ENCODE measurements at regions not wholly inside any gene's neighbourhood (a gene's known extent, or its start where the extent isn't known, plus 50 kb on each side); places are given as distances from the start of the nearest gene placed in this dataset.
A peak's percentile ranks its signal among the peaks of the same experiment; 100 is the strongest.
"Not testable (repeated sequence)": the region's sequence is repeated elsewhere in the genome, so short reads cannot be mapped to it uniquely, and the experiment has no call there.

DNA sequence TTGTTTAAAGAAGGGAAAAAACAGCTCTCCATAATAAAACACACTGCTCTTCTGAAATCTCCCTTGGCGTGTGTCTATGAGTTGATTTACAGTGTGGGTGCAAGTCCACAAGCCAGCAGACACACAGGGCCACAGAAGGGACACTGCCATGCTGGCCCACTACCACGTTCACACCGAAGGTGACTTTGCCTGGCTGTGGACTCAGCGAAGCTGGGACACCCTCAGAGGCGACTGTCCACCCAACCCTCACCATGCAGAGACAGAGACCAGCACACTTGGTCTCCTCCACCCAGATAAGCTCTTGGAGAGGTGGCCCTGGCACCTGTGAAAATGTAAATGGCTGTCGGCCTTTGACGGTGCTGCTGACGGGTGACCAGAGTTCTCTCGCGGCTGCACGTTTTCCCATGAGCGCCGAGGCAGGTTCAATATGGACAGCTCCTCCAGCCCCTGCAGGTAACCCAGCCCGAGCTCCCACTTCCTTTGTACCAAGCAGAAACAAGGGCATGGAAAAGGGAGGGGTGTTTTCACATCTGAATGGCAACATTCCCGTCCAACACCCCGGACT, 78.0 kb downstream of the YTHDF1 start:
- DNase-seq, result no peak
- 75% methylated on average over 8 of the region's 16 CpGs for WGBS (ENCODE audit: insufficient coverage)
- H3K27ac ChIP-seq (ENCODE audit: insufficient read depth in 1 of 2, low read depth in 1 of 2, low read length in 2 of 2, poor library complexity in 1 of 2, severe bottlenecking in 2 of 2), result no peak overlapping the region
- H3K9me3 ChIP-seq (ENCODE audit: control extremely low read depth in 1 of 5, control insufficient read depth in 4 of 5, insufficient read depth in 2 of 5, low read depth in 1 of 5, low read length in 4 of 5), result peaks cover 0 to 2% (median 0%) of the 10 kb centered on the region in 5 experiments
- H3K27me3 ChIP-seq (replicated peaks in 2 of 5; ENCODE audit: control insufficient read depth in 4 of 5, insufficient read depth in 5 of 5, low read length in 4 of 5), result peaks cover 0 to 33% (median 6%) of the 10 kb centered on the region in 5 experiments
- H3K4me3 ChIP-seq (ENCODE audit: control insufficient read depth in 1 of 7, extremely low read depth in 1 of 7, insufficient read depth in 4 of 7, low read depth in 2 of 7, low read length in 6 of 7), result no peak overlapping the region
- ChIA-PET CTCF (no interaction called here), POLR2A (no interaction called here)
- no peaks in the 10 kb centered on the region for H3K36me3 ChIP-seq (ENCODE audit: control insufficient read depth in 4 of 4, insufficient read depth in 4 of 4, low read length in 3 of 4)
- H3K4me1 ChIP-seq (ENCODE audit: control extremely low read depth in 1 of 4, control insufficient read depth in 4 of 4, insufficient read depth in 4 of 4, low read length in 3 of 4), result no peaks in the 10 kb centered on the region

DNA sequence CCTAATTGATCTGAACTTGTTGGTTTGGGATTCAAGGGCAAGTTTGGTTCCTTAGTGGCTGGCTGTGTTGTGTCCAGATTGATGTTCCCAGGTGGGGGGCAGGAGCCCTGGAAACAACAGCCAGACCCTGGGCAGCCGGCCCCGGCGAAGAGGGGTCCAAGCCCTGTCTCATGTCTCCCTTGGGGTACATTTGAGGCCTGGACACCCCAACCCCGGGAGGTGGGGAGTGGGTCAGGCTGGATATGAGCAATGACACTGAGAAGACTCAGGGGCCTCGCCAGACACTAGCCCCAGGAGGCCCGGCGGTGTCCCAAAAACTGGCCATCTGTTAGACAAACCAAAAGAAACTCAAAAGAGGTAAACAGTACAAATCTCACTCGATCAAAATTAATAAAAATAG, 79.6 kb downstream of the YTHDF1 start:
- Histone ChIP-seq H3K27ac (ENCODE audit: insufficient read depth in 1 of 2, low read depth in 1 of 2, low read length in 2 of 2, poor library complexity in 1 of 2, severe bottlenecking in 2 of 2) (no peak overlapping the region), H3K36me3 (ENCODE audit: control insufficient read depth in 4 of 4, insufficient read depth in 4 of 4, low read length in 3 of 4) (no peaks in the 10 kb centered on the region)

DNA sequence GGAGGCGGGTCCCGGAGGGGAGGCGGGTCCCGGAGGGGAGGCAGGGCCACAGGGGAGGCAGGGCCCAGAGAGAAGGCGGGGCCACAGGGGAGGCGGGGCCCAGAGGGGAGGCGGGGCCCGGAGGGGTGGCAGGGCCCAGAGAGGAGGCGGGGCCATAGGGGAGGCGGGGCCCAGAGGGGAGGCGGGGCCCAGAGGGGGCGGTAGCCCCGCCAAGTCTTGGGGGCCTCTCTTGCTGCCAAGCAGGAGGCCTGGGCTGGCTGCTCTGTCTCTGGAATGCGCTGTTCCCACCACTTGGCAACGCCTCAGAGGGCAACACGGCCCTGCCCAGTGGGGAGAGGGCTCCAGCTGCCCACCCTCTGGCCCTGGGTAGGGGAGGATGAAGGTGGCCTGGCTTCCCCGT, 80.5 kb downstream of the YTHDF1 start:
- ChIA-PET CTCF (no interaction called here), POLR2A (no interaction called here)
- H3K36me3 ChIP-seq (ENCODE audit: control insufficient read depth in 4 of 4, insufficient read depth in 4 of 4, low read length in 3 of 4), result no peaks in the 10 kb centered on the region
- H3K4me3 ChIP-seq (ENCODE audit: control insufficient read depth in 1 of 7, extremely low read depth in 1 of 7, insufficient read depth in 4 of 7, low read depth in 2 of 7, low read length in 6 of 7), result no peak overlapping the region
- peak in 1 of 3 donors; percentile 12 for DNase-seq
- no peak overlapping the region for H3K27ac ChIP-seq (ENCODE audit: insufficient read depth in 1 of 2, low read depth in 1 of 2, low read length in 2 of 2, poor library complexity in 1 of 2, severe bottlenecking in 2 of 2)
- WGBS (ENCODE audit: insufficient coverage), result 71% methylated on average over 9 of the region's 17 CpGs
- H3K27me3 ChIP-seq (replicated peaks in 2 of 5; ENCODE audit: control insufficient read depth in 4 of 5, insufficient read depth in 5 of 5, low read length in 4 of 5), result peaks cover 0 to 42% (median 6%) of the 10 kb centered on the region in 5 experiments
- no peaks in the 10 kb centered on the region for H3K4me1 ChIP-seq (ENCODE audit: control extremely low read depth in 1 of 4, control insufficient read depth in 4 of 4, insufficient read depth in 4 of 4, low read length in 3 of 4)
- no peaks in the 10 kb centered on the region for H3K9me3 ChIP-seq (ENCODE audit: control extremely low read depth in 1 of 5, control insufficient read depth in 4 of 5, insufficient read depth in 2 of 5, low read depth in 1 of 5, low read length in 4 of 5)

More for the DNA sequence above, 79.6 kb downstream of the YTHDF1 start:
- Histone ChIP-seq H3K27me3 (replicated peaks in 2 of 5; ENCODE audit: control insufficient read depth in 4 of 5, insufficient read depth in 5 of 5, low read length in 4 of 5) (peaks cover 0 to 37% (median 6%) of the 10 kb centered on the region in 5 experiments), H3K9me3 (ENCODE audit: control extremely low read depth in 1 of 5, control insufficient read depth in 4 of 5, insufficient read depth in 2 of 5, low read depth in 1 of 5, low read length in 4 of 5) (no peaks in the 10 kb centered on the region), H3K4me3 (ENCODE audit: control insufficient read depth in 1 of 7, extremely low read depth in 1 of 7, insufficient read depth in 4 of 7, low read depth in 2 of 7, low read length in 6 of 7) (no peak overlapping the region), H3K4me1 (ENCODE audit: control extremely low read depth in 1 of 4, control insufficient read depth in 4 of 4, insufficient read depth in 4 of 4, low read length in 3 of 4) (no peaks in the 10 kb centered on the region)
- ChIA-PET CTCF (no interaction called here), POLR2A (no interaction called here)
- DNase-seq, result no peak
- 97% methylated on average over 4 of the region's 8 CpGs for WGBS (ENCODE audit: insufficient coverage)

DNA sequence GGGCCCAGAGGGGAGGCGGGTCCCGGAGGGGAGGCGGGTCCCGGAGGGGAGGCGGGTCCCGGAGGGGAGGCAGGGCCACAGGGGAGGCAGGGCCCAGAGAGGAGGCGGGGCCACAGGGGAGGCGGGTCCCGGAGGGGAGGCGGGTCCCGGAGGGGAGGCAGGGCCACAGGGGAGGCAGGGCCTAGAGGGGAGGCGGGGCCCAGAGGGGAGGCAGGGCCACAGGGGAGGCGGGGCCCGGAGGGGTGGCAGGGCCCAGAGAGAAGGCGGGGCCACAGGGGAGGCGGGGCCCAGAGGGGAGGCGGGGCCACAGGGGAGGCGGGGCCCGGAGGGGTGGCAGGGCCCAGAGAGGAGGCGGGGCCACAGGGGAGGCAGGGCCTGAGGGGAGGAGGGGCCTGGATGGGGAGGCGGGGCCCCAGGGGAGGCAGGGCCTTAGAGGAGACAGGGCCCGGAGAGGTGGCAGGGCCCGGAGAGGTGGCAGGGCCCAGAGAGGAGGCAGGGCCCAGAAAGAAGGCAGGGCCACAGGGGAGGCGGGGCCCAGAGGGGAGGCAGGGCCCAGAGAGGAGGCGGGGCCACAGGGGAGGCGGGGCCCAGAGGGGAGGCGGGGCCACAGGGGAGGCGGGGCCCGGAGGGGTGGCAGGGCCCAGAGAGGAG, 81.1 kb downstream of the YTHDF1 start:
- POLR2A ChIA-PET; CTCF ChIA-PET; H3K27ac ChIP-seq (ENCODE audit: insufficient read depth in 1 of 2, low read depth in 1 of 2, low read length in 2 of 2, poor library complexity in 1 of 2, severe bottlenecking in 2 of 2); H3K4me1 ChIP-seq (ENCODE audit: control extremely low read depth in 1 of 4, control insufficient read depth in 4 of 4, insufficient read depth in 4 of 4, low read length in 3 of 4); H3K4me3 ChIP-seq (ENCODE audit: control insufficient read depth in 1 of 7, extremely low read depth in 1 of 7, insufficient read depth in 4 of 7, low read depth in 2 of 7, low read length in 6 of 7); DNase-seq; H3K36me3 ChIP-seq (ENCODE audit: control insufficient read depth in 4 of 4, insufficient read depth in 4 of 4, low read length in 3 of 4); H3K9me3 ChIP-seq (ENCODE audit: control extremely low read depth in 1 of 5, control insufficient read depth in 4 of 5, insufficient read depth in 2 of 5, low read depth in 1 of 5, low read length in 4 of 5): not testable (repeated sequence)
- peaks cover 0 to 45% (median 8%) of the 10 kb centered on the region in 5 experiments for H3K27me3 ChIP-seq (replicated peaks in 2 of 5; ENCODE audit: control insufficient read depth in 4 of 5, insufficient read depth in 5 of 5, low read length in 4 of 5)
- WGBS (ENCODE audit: insufficient coverage), result 100% methylated on average over 1 of the region's 29 CpGs

DNA sequence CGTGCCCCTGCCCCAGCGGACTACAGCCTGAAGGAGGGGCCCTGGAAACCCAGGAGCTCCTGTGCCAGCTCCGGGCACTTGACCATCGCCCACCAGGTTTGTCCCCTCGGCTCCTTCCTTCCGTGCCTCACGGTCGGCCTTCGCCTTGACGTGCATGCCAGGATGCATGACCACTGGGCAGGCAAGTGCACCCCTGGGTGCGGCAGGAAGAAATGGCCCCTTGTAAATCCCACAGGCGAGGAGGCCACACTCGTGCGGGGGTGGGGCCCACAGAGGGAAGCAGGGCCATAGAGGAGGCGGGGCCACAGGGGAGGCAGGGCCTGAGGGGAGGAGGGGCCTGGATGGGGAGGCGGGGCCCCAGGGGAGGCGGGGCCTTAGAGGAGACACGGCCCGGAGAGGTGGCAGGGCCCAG, 81.7 kb downstream of the YTHDF1 start:
- POLR2A ChIA-PET, result no interaction called here
- H3K4me3 ChIP-seq (ENCODE audit: control insufficient read depth in 1 of 7, extremely low read depth in 1 of 7, insufficient read depth in 4 of 7, low read depth in 2 of 7, low read length in 6 of 7), result no peak overlapping the region
- CTCF ChIA-PET, result no interaction called here
- 92% methylated on average over 11 of the region's 19 CpGs for WGBS (ENCODE audit: insufficient coverage)
- no peak overlapping the region for H3K27ac ChIP-seq (ENCODE audit: insufficient read depth in 1 of 2, low read depth in 1 of 2, low read length in 2 of 2, poor library complexity in 1 of 2, severe bottlenecking in 2 of 2)
- no peaks in the 10 kb centered on the region for H3K9me3 ChIP-seq (ENCODE audit: control extremely low read depth in 1 of 5, control insufficient read depth in 4 of 5, insufficient read depth in 2 of 5, low read depth in 1 of 5, low read length in 4 of 5)
- no peaks in the 10 kb centered on the region for H3K36me3 ChIP-seq (ENCODE audit: control insufficient read depth in 4 of 4, insufficient read depth in 4 of 4, low read length in 3 of 4)
- peaks cover 0 to 48% (median 10%) of the 10 kb centered on the region in 5 experiments for H3K27me3 ChIP-seq (replicated peaks in 2 of 5; ENCODE audit: control insufficient read depth in 4 of 5, insufficient read depth in 5 of 5, low read length in 4 of 5)
- no peak for DNase-seq
- no peaks in the 10 kb centered on the region for H3K4me1 ChIP-seq (ENCODE audit: control extremely low read depth in 1 of 4, control insufficient read depth in 4 of 4, insufficient read depth in 4 of 4, low read length in 3 of 4)

DNA sequence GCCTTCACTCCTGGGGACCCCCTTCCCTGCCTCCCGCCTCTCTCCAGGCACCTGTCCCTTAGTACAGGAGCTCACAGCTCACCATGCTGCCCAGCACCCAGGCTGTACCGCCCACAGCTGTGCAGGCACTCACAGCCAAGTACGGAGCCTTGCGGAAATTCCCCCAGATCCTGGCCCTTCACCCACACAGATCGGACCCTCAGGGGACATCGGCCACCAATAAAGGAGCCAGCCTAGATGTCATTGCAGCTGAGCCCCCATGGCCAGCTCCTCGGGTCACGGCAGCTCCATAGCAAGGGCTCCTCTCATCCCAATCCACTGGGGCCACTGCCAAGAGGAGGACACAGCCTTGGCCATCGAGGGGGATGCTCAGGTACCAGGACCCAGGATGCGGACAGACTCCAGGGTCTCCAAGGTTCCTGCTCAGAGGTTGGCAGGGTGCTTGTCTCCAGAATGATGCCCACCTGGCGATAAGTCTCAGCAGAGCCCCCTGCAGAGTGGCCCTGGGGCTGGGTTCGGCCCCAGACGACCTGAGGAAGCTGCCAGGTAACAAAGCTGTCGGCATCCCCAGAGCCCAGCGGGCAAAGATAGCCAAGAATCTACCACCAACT, 82.3 kb downstream of the YTHDF1 start:
- DNase-seq, result no peak
- Histone ChIP-seq H3K27ac (ENCODE audit: insufficient read depth in 1 of 2, low read depth in 1 of 2, low read length in 2 of 2, poor library complexity in 1 of 2, severe bottlenecking in 2 of 2) (no peak overlapping the region), H3K4me3 (ENCODE audit: control insufficient read depth in 1 of 7, extremely low read depth in 1 of 7, insufficient read depth in 4 of 7, low read depth in 2 of 7, low read length in 6 of 7) (no peak overlapping the region), H3K27me3 (replicated peaks in 2 of 5; ENCODE audit: control insufficient read depth in 4 of 5, insufficient read depth in 5 of 5, low read length in 4 of 5) (peaks cover 0 to 52% (median 5%) of the 10 kb centered on the region in 5 experiments), H3K9me3 (ENCODE audit: control extremely low read depth in 1 of 5, control insufficient read depth in 4 of 5, insufficient read depth in 2 of 5, low read depth in 1 of 5, low read length in 4 of 5) (no peaks in the 10 kb centered on the region), H3K4me1 (ENCODE audit: control extremely low read depth in 1 of 4, control insufficient read depth in 4 of 4, insufficient read depth in 4 of 4, low read length in 3 of 4) (no peaks in the 10 kb centered on the region), H3K36me3 (ENCODE audit: control insufficient read depth in 4 of 4, insufficient read depth in 4 of 4, low read length in 3 of 4) (no peaks in the 10 kb centered on the region)
- 90% methylated on average over 14 of the region's 15 CpGs for WGBS (ENCODE audit: insufficient coverage)
- POLR2A ChIA-PET, result no interaction called here
- CTCF ChIA-PET, result no interaction called here

DNA sequence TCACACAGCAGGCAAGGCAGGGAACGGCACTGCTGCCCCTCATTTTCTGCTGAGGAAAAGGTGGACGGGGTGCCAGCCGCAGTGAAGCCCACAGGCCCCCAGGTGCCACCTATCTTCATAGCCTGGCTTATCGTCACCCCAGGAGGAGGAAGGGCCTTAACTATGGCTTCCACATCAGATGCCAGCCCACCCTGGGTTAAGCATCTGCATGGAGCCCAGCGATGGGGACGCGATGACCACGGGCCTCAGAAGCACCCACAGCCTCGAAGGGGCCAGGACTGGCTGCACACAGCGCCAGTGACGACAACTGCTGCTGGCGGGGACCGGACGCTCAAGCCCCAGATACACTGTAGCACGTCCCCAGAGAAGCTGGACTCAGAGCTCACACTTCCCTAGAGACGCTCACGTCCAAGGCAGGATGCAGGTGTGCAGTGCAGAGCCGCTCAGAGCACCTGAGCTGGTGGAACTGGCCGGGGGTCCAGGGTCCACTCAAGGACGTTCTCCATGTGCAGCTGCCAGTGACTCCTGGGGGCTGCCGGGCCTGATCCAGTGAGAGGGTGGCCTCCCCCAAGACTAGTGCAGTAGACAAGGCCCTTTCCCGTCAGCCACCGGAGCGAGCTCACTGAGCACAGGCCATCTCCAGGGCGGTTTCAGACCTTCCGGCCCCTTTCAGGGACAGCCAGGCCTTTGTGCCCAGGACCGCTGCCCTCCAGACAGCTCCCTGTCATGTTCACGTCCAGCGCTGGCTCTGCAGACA, 83.0 kb downstream of the YTHDF1 start:
- no peak overlapping the region for H3K4me3 ChIP-seq (ENCODE audit: control insufficient read depth in 1 of 7, extremely low read depth in 1 of 7, insufficient read depth in 4 of 7, low read depth in 2 of 7, low read length in 6 of 7)
- no peak for DNase-seq
- H3K9me3 ChIP-seq (ENCODE audit: control extremely low read depth in 1 of 5, control insufficient read depth in 4 of 5, insufficient read depth in 2 of 5, low read depth in 1 of 5, low read length in 4 of 5), result no peaks in the 10 kb centered on the region
- peaks cover 0 to 56% (median 4%) of the 10 kb centered on the region in 5 experiments for H3K27me3 ChIP-seq (replicated peaks in 2 of 5; ENCODE audit: control insufficient read depth in 4 of 5, insufficient read depth in 5 of 5, low read length in 4 of 5)
- ChIA-PET POLR2A (no interaction called here), CTCF (no interaction called here)
- no peak overlapping the region for H3K27ac ChIP-seq (ENCODE audit: insufficient read depth in 1 of 2, low read depth in 1 of 2, low read length in 2 of 2, poor library complexity in 1 of 2, severe bottlenecking in 2 of 2)
- WGBS (ENCODE audit: insufficient coverage), result 90% methylated on average over 29 of the region's 29 CpGs
- no peaks in the 10 kb centered on the region for H3K36me3 ChIP-seq (ENCODE audit: control insufficient read depth in 4 of 4, insufficient read depth in 4 of 4, low read length in 3 of 4)
- no peaks in the 10 kb centered on the region for H3K4me1 ChIP-seq (ENCODE audit: control extremely low read depth in 1 of 4, control insufficient read depth in 4 of 4, insufficient read depth in 4 of 4, low read length in 3 of 4)

Measured in common myeloid progenitor, CD34-positive (primary cell).